Gastrocnemius medialis (tissue), 4 donors: ENCODE measurements at regions not wholly inside any gene's neighbourhood (a gene's known extent, or its start where the extent isn't known, plus 50 kb on each side); places are given as distances from the start of the nearest gene placed in this dataset.

Experiments
- POLR2A ChIP-seq, 2 donors: fragments of 450-650 bp; IDR thresholded peaks; one replicate each; pipeline ENCODE4 v1.6.1; 2017; ENCODE audit warnings: antibody characterized with exemption in 2 of 2, mild to moderate bottlenecking in 2 of 2, moderate library complexity in 2 of 2
- TF ChIP-seq, protein P1 (sequence below), 5 experiments: fragments of 450-650 bp in 3 of 5; fragments of 200-600 bp in 2 of 5; sonication (generic) in 2 of 5; IDR thresholded peaks in 4 of 5; conservative IDR thresholded peaks in 1 of 5; 1 replicate in 4 of 5; 2 replicates in 1 of 5; pipeline ENCODE4 v1.5.1; 2016 to 2019; ENCODE audit warnings: antibody characterized with exemption in 5 of 5, mild to moderate bottlenecking in 3 of 5, moderate library complexity in 3 of 5

DNA sequence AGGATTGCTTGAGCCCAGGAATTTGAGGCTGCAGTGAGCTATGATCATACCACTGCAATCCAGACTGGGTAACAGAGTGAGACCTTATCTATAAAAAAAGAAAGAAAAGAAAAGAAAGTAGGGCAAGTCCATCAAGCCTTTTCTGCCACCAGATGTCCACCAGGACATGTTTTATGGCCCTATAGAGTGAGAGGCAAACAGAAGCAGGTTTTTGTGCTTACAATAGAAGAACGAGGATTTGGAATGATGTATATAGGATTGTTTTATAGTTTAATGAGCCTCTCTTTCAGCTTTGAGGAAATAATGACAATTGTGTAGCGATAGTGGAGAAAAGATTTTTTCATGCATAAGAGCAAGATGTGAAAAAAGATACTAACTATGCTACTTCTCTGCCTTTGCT, 480.5 kb downstream of the KLF12 start:
- TF ChIP-seq, protein P1, sequence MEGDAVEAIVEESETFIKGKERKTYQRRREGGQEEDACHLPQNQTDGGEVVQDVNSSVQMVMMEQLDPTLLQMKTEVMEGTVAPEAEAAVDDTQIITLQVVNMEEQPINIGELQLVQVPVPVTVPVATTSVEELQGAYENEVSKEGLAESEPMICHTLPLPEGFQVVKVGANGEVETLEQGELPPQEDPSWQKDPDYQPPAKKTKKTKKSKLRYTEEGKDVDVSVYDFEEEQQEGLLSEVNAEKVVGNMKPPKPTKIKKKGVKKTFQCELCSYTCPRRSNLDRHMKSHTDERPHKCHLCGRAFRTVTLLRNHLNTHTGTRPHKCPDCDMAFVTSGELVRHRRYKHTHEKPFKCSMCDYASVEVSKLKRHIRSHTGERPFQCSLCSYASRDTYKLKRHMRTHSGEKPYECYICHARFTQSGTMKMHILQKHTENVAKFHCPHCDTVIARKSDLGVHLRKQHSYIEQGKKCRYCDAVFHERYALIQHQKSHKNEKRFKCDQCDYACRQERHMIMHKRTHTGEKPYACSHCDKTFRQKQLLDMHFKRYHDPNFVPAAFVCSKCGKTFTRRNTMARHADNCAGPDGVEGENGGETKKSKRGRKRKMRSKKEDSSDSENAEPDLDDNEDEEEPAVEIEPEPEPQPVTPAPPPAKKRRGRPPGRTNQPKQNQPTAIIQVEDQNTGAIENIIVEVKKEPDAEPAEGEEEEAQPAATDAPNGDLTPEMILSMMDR (IDR thresholded peaks at IDR 0.05 in 4 of 5, conservative IDR thresholded peaks at IDR 0.05 in 1 of 5), result no peak
- TF ChIP-seq POLR2A (IDR thresholded peaks at IDR 0.05), result no peak
